ENCODE measurements at regions not wholly inside any gene's neighbourhood (a gene's known extent, or its start where the extent isn't known, plus 50 kb on each side); places are given as distances from the start of the nearest gene placed in this dataset.

GRCh38 chr14:96722736-96723135 is 74.4 kb upstream of the VRK1 start:
- H3K27me3 ChIP-seq (replicated peaks in 1 of 4; ENCODE audit: control extremely low read depth in 1 of 4, control insufficient read depth in 3 of 4, insufficient read depth in 4 of 4, low read length in 3 of 4), result peaks cover 0 to 1% (median 0%) of the 10 kb centered on the region in 4 experiments
- ChIA-PET CTCF (no interaction called here), POLR2A (no interaction called here)
- peaks cover 0 to 12% (median 0%) of the 10 kb centered on the region in 3 donors for H3K9me3 ChIP-seq (ENCODE audit: control extremely low read depth in 1 of 3, control insufficient read depth in 2 of 3, insufficient read depth in 1 of 3, low read length in 2 of 3)
- H3K4me3 Mint-ChIP-seq, result no peak overlapping the region
- peaks cover 0 to 3% of the 10 kb centered on the region in 2 donors for H3K4me1 ChIP-seq (ENCODE audit: control insufficient read depth in 2 of 2, insufficient read depth in 2 of 2, low read length in 2 of 2)
- H3K4me1 Mint-ChIP-seq, result peaks cover 8% of the 10 kb centered on the region
- H3K36me3 ChIP-seq (replicated peaks in 1 of 2; ENCODE audit: control extremely low read depth in 1 of 2, control insufficient read depth in 1 of 2, extremely low read depth in 1 of 2, insufficient read depth in 2 of 2, low read length in 1 of 2), result no peaks in the 10 kb centered on the region
- H4K20me1 ChIP-seq (ENCODE audit: control insufficient read depth, insufficient read depth, low read length, poor library complexity, severe bottlenecking), result no peaks in the 10 kb centered on the region
- no peak overlapping the region for H3K9ac ChIP-seq (ENCODE audit: low read length)
- ATAC-seq (ENCODE audit: low read depth), result no peak
- intact Hi-C loops (cut with micrococcal nuclease), result no loop called here
- H3K27ac Mint-ChIP-seq, result no peak overlapping the region
- TF ChIP-seq EZH2 (IDR thresholded peaks at IDR 0.05; ENCODE audit: borderline replicate concordance, insufficient read depth, low read depth, low read length, poor library complexity, severe bottlenecking), result no peak
- TF ChIP-seq, protein P1, sequence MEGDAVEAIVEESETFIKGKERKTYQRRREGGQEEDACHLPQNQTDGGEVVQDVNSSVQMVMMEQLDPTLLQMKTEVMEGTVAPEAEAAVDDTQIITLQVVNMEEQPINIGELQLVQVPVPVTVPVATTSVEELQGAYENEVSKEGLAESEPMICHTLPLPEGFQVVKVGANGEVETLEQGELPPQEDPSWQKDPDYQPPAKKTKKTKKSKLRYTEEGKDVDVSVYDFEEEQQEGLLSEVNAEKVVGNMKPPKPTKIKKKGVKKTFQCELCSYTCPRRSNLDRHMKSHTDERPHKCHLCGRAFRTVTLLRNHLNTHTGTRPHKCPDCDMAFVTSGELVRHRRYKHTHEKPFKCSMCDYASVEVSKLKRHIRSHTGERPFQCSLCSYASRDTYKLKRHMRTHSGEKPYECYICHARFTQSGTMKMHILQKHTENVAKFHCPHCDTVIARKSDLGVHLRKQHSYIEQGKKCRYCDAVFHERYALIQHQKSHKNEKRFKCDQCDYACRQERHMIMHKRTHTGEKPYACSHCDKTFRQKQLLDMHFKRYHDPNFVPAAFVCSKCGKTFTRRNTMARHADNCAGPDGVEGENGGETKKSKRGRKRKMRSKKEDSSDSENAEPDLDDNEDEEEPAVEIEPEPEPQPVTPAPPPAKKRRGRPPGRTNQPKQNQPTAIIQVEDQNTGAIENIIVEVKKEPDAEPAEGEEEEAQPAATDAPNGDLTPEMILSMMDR (IDR thresholded peaks at IDR 0.05), result no peak
- H3K4me3 ChIP-seq (ENCODE audit: control extremely low read depth in 1 of 5, extremely low read depth in 1 of 5, insufficient read depth in 1 of 5, low read depth in 2 of 5, low read length in 4 of 5), result no peak overlapping the region
- no peak overlapping the region for H3K4me2 ChIP-seq (replicated peaks; ENCODE audit: low read depth, low read length, poor library complexity, severe bottlenecking)
- no peaks in the 10 kb centered on the region for H3K9me3 Mint-ChIP-seq (ENCODE audit: insufficient read depth)
- 93% methylated on average over 4 of the region's 6 CpGs for WGBS (ENCODE audit: insufficient coverage)
- no peaks in the 10 kb centered on the region for H3K79me2 ChIP-seq (ENCODE audit: control insufficient read depth, insufficient read depth, low read length)
- H2AFZ ChIP-seq (ENCODE audit: insufficient read depth, low read depth, low read length, poor library complexity, severe bottlenecking), result no peak overlapping the region
- H3K27me3 Mint-ChIP-seq, result no peaks in the 10 kb centered on the region
- no peak overlapping the region for H3K27ac ChIP-seq (ENCODE audit: low read length in 2 of 2)
- DNase-seq, result no peak

DNA sequence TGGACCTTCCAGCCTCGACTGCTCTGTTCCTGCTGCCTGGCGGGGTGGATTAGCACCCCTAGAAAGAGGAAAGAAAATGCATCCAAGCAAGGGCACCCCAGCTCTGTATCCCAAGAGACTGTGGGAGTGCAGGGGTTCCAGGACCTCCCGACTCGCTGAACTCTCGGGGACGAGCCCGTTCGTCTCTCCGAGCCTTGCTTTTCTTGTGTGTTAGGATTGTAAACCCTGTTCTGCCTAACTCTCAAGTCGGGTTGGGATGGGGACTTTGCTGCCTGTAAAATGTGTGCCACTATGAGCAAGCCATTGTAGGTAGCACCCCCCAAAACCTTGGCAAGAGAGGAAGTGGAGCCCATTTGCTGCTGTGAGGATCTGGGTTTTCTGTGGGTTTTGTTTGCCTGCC is 73.2 kb upstream of the VRK1 start:
- Mint-ChIP-seq H3K27ac (no peak overlapping the region), H3K9me3 (ENCODE audit: insufficient read depth) (no peaks in the 10 kb centered on the region), H3K27me3 (no peaks in the 10 kb centered on the region), H3K4me3 (no peak overlapping the region), H3K4me1 (peaks cover 8% of the 10 kb centered on the region)
- TF ChIP-seq, protein P1 (IDR thresholded peaks at IDR 0.05), result no peak
- no peak for TF ChIP-seq EZH2 (IDR thresholded peaks at IDR 0.05; ENCODE audit: borderline replicate concordance, insufficient read depth, low read depth, low read length, poor library complexity, severe bottlenecking)
- ChIA-PET CTCF (no interaction called here), POLR2A (no interaction called here)
- Histone ChIP-seq H4K20me1 (ENCODE audit: control insufficient read depth, insufficient read depth, low read length, poor library complexity, severe bottlenecking) (no peaks in the 10 kb centered on the region), H2AFZ (ENCODE audit: insufficient read depth, low read depth, low read length, poor library complexity, severe bottlenecking) (no peak overlapping the region), H3K79me2 (ENCODE audit: control insufficient read depth, insufficient read depth, low read length) (no peaks in the 10 kb centered on the region), H3K4me1 (ENCODE audit: control insufficient read depth in 2 of 2, insufficient read depth in 2 of 2, low read length in 2 of 2) (peaks cover 0 to 3% of the 10 kb centered on the region in 2 donors), H3K36me3 (replicated peaks in 1 of 2; ENCODE audit: control extremely low read depth in 1 of 2, control insufficient read depth in 1 of 2, extremely low read depth in 1 of 2, insufficient read depth in 2 of 2, low read length in 1 of 2) (no peaks in the 10 kb centered on the region), H3K4me3 (ENCODE audit: control extremely low read depth in 1 of 5, extremely low read depth in 1 of 5, insufficient read depth in 1 of 5, low read depth in 2 of 5, low read length in 4 of 5) (no peak overlapping the region), H3K4me2 (replicated peaks; ENCODE audit: low read depth, low read length, poor library complexity, severe bottlenecking) (no peak overlapping the region), H3K9me3 (ENCODE audit: control extremely low read depth in 1 of 3, control insufficient read depth in 2 of 3, insufficient read depth in 1 of 3, low read length in 2 of 3) (peaks cover 0 to 16% (median 0%) of the 10 kb centered on the region in 3 donors), H3K27me3 (replicated peaks in 1 of 4; ENCODE audit: control extremely low read depth in 1 of 4, control insufficient read depth in 3 of 4, insufficient read depth in 4 of 4, low read length in 3 of 4) (peaks cover 0 to 4% (median 0%) of the 10 kb centered on the region in 4 experiments), H3K9ac (ENCODE audit: low read length) (no peak overlapping the region), H3K27ac (ENCODE audit: low read length in 2 of 2) (no peak overlapping the region)
- intact Hi-C loops (cut with micrococcal nuclease), result no loop called here
- WGBS (ENCODE audit: insufficient coverage), result 94% methylated on average over 10 of the region's 10 CpGs
- DNase-seq (no peak), ATAC-seq (ENCODE audit: low read depth) (no peak)

Measured in B cell (primary cell).